NCI-H128 (cell line): ENCODE measurements at regions not wholly inside any gene's neighbourhood (a gene's known extent, or its start where the extent isn't known, plus 50 kb on each side); places are given as distances from the start of the nearest gene placed in this dataset.

Experiments used
- DNase-seq: peaks from one replicate; lab custom pipeline; 2025; ENCODE audit not compliant: unreplicated experiment; lab: John Stamatoyannopoulos, UW

DNA sequence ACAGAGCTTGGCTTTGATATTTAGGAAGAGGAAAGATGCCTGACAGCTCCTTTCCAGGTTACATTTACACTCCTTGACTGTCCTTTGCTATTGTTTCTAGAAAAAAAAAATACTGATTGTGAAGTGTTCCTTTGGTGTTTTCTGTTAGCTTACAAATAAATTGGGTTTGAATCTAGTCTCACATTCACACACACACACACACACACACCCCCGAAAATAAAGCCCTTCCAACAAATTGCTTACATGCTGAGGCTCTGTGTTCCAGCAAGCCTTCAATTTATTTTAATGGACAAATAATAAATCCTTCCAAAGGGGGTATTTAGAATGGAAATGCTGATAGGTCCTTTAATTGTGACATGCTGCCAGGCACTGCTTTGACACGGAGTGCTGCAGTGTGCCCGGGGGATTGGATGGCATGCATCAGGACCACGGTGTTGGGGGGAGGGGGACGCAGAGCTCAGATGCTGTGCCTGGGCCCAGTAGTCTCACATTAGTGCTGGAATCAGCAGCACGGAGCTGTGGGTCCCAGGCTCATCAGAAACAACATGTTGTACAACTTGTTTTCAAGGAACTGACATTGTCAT lies 199.9 kb downstream of the CD83 start:
- no peak for DNase-seq

DNA sequence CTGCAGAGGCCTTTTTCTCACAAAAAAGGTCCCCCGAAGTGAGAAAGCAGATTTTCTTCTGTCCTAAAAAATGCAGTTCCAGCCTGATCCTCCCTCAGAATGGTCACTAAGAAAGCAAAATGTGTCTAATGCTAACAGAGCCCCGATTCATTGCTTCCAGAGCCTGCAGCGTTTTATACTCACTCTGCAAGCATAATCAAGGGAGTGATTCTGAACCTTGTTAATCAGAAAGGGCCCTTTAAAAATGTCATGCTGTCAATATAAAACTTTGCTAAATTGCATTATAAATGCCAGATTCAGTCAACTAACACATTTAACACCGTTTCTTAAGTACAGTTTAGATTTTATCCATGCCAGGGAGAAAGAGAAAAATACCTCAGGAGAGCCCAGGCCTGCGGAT lies 202.8 kb downstream of the CD83 start:
- DNase-seq, result no peak

DNA sequence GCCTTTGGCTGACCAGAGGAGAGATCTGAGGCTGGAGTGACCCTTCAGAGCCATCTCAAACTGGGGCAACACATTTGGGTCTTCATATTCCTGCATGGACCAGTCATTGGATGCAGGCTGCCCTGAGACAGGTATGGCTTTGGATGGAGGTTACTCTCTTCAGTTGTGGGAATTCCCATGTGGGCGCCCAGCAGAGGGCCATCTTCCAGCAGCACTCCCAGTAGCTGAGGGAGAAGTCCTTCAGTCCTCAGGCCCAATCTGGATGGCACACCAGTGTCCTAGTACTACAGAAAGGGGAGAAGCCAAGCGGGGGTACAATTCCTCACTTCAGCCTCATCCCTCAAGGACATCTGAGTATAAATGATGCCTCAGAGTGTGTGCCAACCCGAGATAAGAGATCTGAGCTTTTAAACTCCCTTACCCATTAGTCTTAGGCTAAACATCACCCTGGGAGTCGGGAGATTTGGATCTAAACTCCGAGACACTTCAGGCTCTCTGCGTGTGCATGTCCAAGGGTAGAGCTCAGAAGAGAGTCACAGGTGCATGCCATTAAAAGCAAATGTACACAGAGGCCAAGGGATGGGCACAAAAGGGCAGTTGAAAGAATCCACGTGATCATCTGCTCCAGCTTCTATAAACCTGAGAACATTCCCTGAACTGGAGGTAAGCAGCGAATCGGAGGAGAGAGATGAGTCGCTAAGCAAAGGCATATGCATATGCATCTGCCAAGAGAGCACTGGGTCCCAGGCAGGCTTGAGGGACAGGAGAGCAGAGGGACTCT lies 204.6 kb downstream of the CD83 start:
- DNase-seq, result no peak

DNA sequence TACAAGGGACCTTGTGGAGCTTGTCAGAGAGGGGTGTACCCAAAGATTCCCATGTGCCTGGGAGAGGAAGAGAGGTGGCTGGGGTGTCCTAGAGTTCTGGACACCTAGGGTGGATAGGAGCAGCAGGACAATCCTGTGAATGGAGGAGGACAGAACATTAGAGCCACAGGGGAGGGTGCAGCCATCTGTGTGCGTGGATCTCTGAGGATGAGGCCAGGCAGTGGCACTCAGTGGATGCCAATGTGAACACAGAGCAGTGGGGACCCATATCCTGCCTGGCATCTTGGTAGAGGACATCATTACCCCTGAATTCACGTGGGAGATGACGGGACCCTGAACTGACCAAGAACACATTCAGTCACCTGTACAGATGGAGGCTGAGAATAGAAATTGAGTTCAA lies 205.3 kb downstream of the CD83 start:
- DNase-seq, result no peak

DNA sequence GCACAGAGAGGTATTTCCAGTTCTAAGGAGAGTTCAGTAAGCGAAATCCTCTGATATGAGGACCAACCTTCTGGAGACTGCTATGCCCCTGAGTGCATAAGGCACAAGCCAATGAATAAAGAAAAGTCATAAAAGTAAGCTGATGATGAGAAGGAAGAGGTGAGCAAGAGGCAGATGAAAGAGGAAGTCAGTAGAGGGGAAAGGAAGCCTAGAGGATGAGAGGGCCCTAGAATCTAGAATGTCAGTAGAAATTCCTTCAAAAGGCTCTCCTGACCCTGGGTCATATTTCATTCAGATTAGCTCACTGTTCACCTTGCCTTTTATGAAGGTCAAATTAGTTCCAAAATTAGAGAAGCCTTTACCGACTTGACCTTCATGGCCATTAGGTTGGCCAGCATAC lies 209.2 kb downstream of the CD83 start:
- DNase-seq, result no peak

DNA sequence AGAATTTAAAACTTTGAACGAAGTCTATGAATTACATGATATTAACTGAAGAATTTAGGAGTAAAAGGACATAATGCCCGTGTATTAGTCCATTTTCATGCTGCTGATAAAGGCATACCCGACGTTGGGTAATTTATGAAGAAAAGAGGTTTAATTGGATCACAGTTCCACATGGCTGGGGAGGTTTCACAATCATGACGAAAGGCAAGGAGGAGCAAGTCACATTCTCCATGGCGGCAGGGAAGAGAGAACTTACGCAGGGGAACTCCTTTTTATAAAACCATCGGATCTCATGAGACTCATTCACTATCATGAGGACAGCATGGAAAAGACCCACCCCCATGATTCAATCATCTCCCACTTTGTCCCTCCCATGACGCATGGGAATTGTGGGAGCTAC lies 210.6 kb downstream of the CD83 start:
- DNase-seq, result no peak

DNA sequence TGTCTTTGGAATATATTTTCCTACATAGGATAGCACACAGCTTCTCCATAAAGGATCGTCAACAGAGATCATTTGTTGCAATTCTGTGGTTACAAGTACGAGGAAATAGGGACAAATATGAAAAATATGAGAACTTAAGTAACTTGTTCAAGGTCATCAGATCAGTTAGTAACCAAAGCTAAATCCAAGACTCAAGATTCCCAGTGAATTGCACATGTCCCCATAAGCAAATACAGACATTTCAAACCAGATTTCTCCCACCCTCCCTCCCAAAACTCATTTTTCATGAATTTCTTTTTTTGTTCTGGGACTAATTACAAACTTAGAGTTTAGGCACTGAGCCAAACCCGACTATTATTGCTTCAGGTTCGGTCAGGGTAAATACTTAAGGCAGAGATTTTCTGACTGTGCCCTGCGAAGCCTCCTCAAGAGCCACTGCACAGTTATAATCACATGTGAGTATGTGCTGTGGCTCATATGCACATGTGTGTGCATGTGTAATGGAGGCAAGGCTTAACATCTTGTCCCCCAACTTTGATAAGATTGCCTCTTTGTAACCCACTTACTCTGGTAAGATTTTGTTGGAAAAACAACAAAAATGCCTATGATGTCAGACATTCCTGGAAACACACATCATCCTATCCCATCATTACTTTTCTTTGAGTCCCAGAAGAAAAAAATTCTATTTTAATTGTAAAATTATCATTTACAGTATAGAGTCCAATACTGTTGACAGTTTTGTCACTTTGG lies 216.2 kb downstream of the CD83 start:
- DNase-seq, result no peak

DNA sequence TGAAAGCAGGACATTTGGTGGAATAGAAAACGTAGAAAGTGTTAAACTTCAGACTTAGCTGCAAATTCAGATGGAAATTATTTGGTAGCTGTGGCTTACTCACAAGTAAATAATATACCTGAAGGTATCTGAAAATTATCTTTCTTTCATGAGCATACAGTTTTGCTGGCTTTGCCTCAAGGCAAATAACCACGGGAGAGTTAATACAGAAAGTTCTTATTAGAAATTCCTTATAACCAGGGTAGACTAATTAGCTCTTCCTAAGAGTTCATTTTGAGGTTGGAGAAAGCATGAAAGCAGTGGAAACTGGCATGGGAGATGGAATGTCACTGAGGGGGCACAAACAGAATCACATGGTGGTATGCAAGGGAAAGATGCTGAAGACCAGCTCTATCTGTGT lies 217.5 kb downstream of the CD83 start:
- DNase-seq, result no peak

DNA sequence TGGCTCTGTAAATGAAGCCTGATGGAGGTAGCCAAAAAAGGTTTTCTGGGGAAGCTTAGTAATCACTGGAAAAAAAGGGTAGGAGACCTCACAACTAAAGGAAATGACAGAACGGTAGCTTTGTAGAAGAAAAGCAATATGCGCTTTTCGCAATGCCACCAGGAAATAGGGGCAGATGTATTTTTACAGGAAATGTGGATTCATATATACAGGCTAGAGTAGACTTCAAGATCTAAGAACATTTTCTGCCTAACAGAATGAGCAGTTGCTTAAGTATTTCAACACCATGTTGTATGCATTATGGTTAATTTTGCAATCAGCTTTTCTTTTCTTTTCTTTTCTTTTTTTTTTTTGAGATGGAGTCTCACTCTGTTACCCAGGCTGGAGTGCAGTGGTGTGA lies 219.6 kb downstream of the CD83 start:
- no peak for DNase-seq

DNA sequence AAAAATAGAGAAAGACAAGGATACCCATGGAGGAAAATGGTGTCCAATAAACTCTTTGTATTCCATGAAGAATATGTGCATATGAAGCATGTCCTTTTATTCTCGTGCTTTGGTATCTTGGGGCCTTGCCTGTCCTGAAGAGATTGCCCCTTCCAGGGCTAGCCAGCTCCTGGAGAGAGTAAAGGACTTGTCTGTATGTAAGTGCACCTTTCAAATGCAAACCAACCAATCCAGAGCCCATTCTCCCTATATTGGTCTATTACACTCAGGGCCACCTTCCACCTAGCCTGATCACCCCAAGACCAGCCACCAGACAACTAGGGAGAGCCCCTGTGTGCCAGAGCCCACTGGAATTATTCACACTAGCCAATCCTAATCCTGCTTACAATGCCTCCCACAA lies 221.6 kb downstream of the CD83 start:
- DNase-seq, result no peak

DNA sequence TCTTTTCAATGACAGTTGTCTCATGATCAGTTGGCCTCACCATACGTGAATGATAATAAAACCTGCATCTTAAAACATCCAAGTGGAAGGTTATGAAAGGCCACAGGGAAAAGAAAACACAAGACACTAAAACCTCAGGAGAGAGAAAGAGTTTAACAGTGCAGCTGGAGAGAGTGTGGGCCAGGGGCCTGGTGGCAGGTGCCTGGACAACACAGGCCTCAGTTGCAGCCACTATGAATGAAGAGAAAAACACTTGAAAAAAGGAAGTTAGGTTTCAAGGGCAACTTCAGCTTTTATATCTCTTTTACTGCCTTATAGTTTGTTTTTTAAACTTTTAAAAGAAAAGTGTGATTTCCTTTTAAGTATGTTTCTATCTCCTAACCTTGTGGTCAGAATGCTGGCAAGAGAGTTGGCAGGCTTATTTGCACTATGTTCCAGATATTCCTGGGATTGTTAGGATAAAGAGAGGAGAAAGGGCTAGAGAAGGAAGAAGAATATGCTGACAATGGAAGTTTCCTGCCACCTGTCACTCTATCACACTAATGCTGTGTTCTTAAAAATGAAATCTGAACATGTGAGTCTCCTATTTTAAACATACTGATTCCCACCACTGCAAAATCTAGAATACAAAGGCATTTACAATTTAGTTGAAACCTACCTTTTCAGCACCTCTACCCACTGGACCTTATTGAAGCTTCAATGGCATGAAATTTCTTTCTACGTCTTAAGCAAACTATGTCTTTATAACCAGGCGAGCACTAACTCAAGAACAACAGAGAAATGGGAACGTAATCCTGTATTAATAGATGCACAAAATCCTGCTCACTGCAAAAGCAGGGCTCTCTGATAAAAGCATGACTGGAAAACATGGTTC lies 222.4 kb downstream of the CD83 start:
- DNase-seq, result no peak

DNA sequence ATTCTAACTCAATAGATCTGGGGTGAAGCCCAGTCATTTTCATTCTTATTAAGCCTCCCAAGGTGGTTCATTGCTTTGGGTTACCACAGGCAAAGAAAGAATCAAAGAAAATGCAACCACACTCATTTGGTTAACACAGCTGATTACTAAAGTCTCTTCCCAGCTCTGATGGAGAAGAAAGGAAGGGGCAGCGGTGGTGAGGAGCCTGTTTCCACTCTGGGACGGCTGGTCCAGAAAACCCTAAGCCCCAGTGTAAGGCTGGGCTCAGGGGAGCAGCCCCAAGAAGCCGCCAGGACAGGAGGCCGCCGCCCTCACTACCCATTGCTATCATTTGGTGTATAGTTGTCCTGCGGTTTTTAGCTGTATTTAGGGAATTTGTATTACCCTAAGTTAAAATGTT lies 226.9 kb downstream of the CD83 start:
- no peak for DNase-seq

DNA sequence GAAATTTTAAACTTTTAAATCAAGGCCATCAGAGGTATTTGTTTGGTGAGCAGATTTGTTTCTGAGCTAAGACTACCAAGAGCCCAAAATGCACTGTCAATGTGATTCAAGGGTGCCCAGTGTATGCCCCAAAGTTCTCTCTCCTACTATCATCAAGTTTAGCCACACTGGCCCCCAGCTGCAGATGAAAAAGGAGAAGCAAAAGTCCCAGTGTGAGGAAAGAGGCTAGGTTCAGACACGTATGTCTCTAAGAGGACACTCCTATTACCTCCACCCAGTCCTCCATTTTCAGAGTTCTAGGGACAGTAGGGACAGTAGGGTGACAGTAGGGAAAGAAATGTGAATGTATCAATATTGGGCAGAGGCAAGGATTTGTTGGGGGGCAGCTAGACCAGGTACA lies 230.8 kb downstream of the CD83 start:
- DNase-seq, result no peak

DNA sequence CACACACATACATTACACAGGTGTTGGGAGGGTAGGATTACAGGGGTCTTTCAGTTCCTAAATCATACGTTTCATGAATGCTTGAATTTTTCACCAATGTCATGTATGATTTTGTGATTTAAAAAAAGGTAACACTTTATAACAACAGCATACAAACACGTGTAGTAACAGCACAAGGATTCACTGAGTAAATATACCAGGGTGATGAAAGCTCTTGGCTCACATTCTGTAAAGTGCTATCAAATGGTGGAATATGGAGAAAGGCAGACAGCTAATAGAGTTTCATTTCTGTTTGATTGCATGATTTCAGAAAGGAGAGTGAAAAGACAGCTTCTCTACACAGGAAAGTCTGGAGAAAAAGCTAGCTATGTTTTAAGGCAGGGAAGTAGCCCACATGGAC lies 231.9 kb downstream of the CD83 start:
- DNase-seq, result no peak

DNA sequence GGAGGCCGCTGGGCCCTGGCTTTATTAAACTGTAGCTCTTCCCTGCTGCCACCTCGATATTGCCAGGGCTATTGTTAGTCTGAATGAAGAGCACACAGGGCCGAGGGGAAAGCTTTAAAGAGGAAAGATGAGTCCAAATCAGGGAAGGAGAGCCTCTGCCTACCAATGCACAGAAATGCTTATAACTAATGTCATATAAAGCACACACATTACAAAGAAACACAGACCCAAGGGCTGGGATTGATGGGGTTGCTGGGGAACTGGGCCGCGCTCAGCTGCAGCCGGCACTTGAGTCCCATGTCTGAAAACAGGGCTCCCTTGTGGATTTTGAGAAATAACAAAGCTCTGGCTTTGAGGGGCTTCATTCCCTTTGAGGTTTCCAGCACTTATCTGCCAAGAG lies 232.6 kb downstream of the CD83 start:
- no peak for DNase-seq

DNA sequence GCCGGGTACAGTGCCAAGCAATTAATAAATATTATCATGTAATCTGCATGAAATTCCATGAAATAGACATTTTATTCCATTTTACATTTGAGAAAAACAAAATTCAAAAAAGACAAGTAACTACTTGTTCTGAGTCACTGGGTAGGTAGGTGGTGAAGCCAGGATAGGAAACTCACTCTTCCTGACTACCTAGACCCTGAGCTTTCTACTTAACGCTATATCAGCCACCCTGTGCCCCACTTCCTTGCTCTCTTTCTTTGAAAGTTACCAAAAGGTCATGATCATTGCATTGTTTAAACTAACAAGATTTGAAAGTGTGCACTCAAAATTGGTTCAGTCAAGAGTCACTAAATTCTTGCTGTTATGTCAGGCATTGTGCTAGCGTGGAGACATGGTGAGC lies 235.7 kb downstream of the CD83 start:
- DNase-seq, result no peak

DNA sequence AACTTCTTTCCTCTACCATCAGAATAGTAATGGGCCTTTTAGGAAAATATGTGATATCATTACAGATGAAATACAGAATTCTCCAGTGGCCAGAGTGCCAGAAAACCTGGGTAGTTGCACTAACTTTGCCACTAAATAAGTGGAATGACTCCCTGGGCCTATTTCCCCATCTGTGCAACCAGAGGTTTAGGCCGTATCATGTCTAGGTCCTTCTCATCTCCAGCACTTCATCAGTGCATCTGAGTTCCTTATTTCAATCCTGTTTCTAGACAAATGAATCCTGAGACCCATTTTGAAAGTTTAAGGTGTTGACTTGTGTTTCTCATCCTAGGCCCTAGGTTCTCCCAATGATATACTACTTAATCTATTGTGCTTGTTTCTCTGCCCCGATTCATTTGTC lies 236.2 kb downstream of the CD83 start:
- DNase-seq, result no peak

DNA sequence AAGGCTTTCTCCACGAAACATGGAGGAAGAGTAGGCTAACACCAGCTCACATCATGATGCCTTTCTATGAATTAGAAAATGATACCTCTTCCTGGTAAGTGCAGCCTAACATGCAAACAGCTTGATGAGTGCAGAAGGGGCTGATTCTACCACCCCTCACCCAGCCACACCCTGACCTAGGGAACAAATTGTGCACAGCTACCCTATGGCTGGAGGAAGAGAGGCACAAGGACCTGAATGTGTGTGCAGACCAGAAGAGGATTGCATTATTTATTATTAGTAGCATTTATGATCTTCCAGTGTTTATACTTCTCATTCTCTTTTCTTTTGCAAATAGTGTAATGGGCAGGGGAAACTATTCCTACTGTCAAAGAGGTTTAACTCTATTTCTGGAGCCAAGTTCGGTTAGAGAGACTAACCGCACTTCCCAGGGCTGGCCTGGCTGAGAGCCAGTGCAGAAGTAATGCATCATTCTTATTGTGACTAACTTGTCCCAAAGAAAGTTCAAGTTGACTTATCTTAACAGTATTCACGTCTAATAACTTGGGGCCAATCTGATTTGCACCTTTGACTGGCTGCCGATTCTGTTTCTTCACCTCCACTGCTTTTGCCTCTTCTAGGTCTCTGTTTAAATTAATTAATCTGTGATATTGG lies 237.5 kb downstream of the CD83 start:
- no peak for DNase-seq

DNA sequence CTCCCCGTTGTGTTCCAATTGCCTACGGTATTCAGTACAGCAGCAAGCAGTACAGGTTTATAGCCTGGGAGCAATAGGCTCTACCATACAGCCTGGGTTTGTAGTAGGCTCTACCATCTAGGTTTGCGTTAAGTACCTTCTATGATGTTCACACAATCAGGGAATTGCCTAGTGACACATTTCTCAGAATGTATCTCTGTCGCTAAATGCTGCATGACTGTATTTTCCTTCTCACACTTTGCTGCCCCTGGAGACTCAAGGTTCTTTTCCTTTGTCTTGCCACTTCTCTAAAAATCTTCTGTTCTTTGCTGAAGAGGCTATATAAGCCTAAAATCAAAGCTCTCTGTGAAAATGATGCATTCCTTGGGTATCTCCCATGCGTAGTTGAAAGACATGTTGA lies 241.9 kb downstream of the CD83 start:
- DNase-seq, result no peak

DNA sequence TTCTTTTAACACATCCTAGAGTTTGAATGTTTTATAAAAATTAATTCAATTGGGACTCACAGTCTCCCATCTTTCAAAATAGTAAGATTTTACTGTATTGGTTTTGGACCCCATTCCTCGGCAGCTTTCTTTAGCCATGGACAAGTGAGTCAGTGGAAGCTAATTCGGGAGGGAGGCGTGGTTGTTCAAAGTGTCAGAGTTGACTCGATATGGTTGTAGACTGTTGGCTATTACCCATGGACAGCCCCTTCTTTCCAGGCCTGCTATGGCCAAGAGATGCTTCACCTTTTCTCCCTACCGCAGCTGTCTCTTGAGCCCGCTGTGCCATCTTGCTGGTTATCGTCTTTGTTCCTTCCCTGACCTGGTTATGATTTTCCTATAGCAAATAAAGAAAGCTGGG lies 243.0 kb downstream of the CD83 start:
- DNase-seq, result no peak

DNA sequence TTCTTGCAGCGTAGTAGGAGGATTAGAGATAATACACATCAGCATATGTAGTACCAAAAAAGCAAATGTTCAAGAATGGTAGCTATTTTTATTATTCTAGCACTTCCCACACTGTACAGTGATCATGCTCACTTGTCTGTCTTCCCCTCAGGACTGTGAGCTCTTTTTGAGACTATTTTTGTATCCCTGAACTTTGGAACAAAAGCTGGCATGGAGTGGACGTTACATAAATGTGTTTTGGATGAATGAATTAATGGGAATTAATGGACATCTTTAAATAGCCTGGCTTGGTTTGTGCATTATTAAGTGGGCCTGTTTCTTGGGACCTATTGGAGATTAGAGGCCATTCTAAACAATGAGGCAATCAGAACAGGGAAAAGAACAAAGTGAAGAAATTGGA lies 243.7 kb downstream of the CD83 start:
- DNase-seq, result no peak
